IPS-18a (cell line): ENCODE measurements at regions not wholly inside any gene's neighbourhood (a gene's known extent, or its start where the extent isn't known, plus 50 kb on each side); places are given as distances from the start of the nearest gene placed in this dataset.
"Not testable (repeated sequence)": the region's sequence is repeated elsewhere in the genome, so short reads cannot be mapped to it uniquely, and the experiment has no call there.

Experiments used
- H3K27ac ChIP-seq: one replicate; pipeline ENCODE4 v1.5.1; 2013; ENCODE audit warnings: low read length
- H3K27me3 ChIP-seq: one replicate; pipeline ENCODE4 v1.6.1; 2013; ENCODE audit warnings: mild to moderate bottlenecking, low read length; ENCODE audit not compliant: control insufficient read depth, insufficient read depth
- H3K36me3 ChIP-seq: one replicate; pipeline ENCODE4 v1.6.1; 2013; ENCODE audit warnings: low read depth, low read length; ENCODE audit not compliant: control insufficient read depth
- H3K4me1 ChIP-seq: one replicate; pipeline ENCODE4 v1.6.1; 2013; ENCODE audit warnings: low read depth, low read length; ENCODE audit not compliant: control insufficient read depth
- H3K4me3 ChIP-seq: one replicate; pipeline ENCODE4 v1.5.1; 2013; ENCODE audit warnings: low read length
- H3K9ac ChIP-seq: one replicate; pipeline ENCODE4 v1.6.1; 2013; ENCODE audit warnings: mild to moderate bottlenecking, low read length, moderate library complexity
- H3K9me3 ChIP-seq: one replicate; pipeline ENCODE4 v1.6.1; 2013; ENCODE audit warnings: low read depth, low read length; ENCODE audit not compliant: control insufficient read depth

GRCh38 chr1:213693864-213694263, 293.9 kb upstream of the PROX1 start:
- H3K9me3 ChIP-seq: no peaks in the 10 kb centered on the region
- H3K4me1 ChIP-seq: no peaks in the 10 kb centered on the region

GRCh38 chr1:213697192-213697802, 290.5 kb upstream of the PROX1 start:
- no peaks in the 10 kb centered on the region for H3K27me3 ChIP-seq
- H3K9me3 ChIP-seq: no peaks in the 10 kb centered on the region
- no peaks in the 10 kb centered on the region for H3K4me1 ChIP-seq
- H3K27ac ChIP-seq: no peak overlapping the region
- no peak overlapping the region for H3K9ac ChIP-seq
- H3K4me3 ChIP-seq: no peak overlapping the region
- H3K36me3 ChIP-seq: no peaks in the 10 kb centered on the region

More at GRCh38 chr1:213693864-213694263, 293.9 kb upstream of the PROX1 start:
- no peaks in the 10 kb centered on the region for H3K27me3 ChIP-seq
- H3K36me3 ChIP-seq: no peaks in the 10 kb centered on the region
- no peak overlapping the region for H3K4me3 ChIP-seq
- H3K9ac ChIP-seq: no peak overlapping the region
- H3K27ac ChIP-seq: no peak overlapping the region

GRCh38 chr1:213698092-213698702, 289.6 kb upstream of the PROX1 start:
- Histone ChIP-seq H3K36me3 (no peaks in the 10 kb centered on the region), H3K27me3 (no peaks in the 10 kb centered on the region), H3K4me1 (no peaks in the 10 kb centered on the region), H3K9me3 (no peaks in the 10 kb centered on the region), H3K9ac (no peak overlapping the region), H3K27ac (no peak overlapping the region), H3K4me3 (no peak overlapping the region)

- Histone ChIP-seq H3K9ac (no peak overlapping the region), H3K4me3 (no peak overlapping the region), H3K4me1 (no peaks in the 10 kb centered on the region), H3K9me3 (no peaks in the 10 kb centered on the region), H3K27me3 (no peaks in the 10 kb centered on the region), H3K27ac (no peak overlapping the region), H3K36me3 (no peaks in the 10 kb centered on the region)
These were observed 285.1 kb upstream of the PROX1 start for GRCh38 chr1:213702703-213703102.

GRCh38 chr1:213704941-213705340, 282.8 kb upstream of the PROX1 start:
- H3K9ac ChIP-seq: no peak overlapping the region
- no peak overlapping the region for H3K27ac ChIP-seq
- H3K36me3 ChIP-seq: no peaks in the 10 kb centered on the region
- no peaks in the 10 kb centered on the region for H3K9me3 ChIP-seq
- H3K4me1 ChIP-seq: no peaks in the 10 kb centered on the region
- no peaks in the 10 kb centered on the region for H3K27me3 ChIP-seq
- no peak overlapping the region for H3K4me3 ChIP-seq

GRCh38 chr1:213711833-213712490, 275.8 kb upstream of the PROX1 start:
- not testable (repeated sequence) for H3K9me3 ChIP-seq, H3K36me3 ChIP-seq, H3K27ac ChIP-seq, H3K9ac ChIP-seq, H3K27me3 ChIP-seq, H3K4me1 ChIP-seq, H3K4me3 ChIP-seq

- Histone ChIP-seq H3K4me1 (no peaks in the 10 kb centered on the region), H3K4me3 (no peak overlapping the region), H3K9ac (no peak overlapping the region), H3K9me3 (no peaks in the 10 kb centered on the region), H3K27me3 (no peaks in the 10 kb centered on the region), H3K27ac (no peak overlapping the region), H3K36me3 (no peaks in the 10 kb centered on the region)
These were observed 273.1 kb upstream of the PROX1 start for GRCh38 chr1:213714645-213715044.

GRCh38 chr1:213715182-213715581, 272.6 kb upstream of the PROX1 start:
- Histone ChIP-seq H3K36me3 (no peaks in the 10 kb centered on the region), H3K9ac (no peak overlapping the region), H3K4me3 (no peak overlapping the region), H3K27ac (no peak overlapping the region), H3K9me3 (no peaks in the 10 kb centered on the region), H3K4me1 (no peaks in the 10 kb centered on the region), H3K27me3 (no peaks in the 10 kb centered on the region)

- Histone ChIP-seq H3K27ac (no peak overlapping the region), H3K27me3 (no peaks in the 10 kb centered on the region), H3K4me1 (peaks cover 4% of the 10 kb centered on the region), H3K4me3 (no peak overlapping the region), H3K9ac (no peak overlapping the region), H3K9me3 (no peaks in the 10 kb centered on the region), H3K36me3 (no peaks in the 10 kb centered on the region)
These were observed 268.3 kb upstream of the PROX1 start for GRCh38 chr1:213719462-213719861.

- Histone ChIP-seq H3K36me3 (no peaks in the 10 kb centered on the region), H3K4me1 (peaks cover 4% of the 10 kb centered on the region), H3K9me3 (no peaks in the 10 kb centered on the region), H3K4me3 (no peak overlapping the region), H3K9ac (no peak overlapping the region), H3K27ac (no peak overlapping the region), H3K27me3 (no peaks in the 10 kb centered on the region)
These were observed 267.7 kb upstream of the PROX1 start for GRCh38 chr1:213720032-213720431.

GRCh38 chr1:213723187-213723586, 264.6 kb upstream of the PROX1 start:
- H3K36me3 ChIP-seq: no peaks in the 10 kb centered on the region
- H3K27me3 ChIP-seq: no peaks in the 10 kb centered on the region
- H3K4me3 ChIP-seq: no peak overlapping the region
- no peak overlapping the region for H3K9ac ChIP-seq
- peaks cover 4% of the 10 kb centered on the region for H3K4me1 ChIP-seq
- H3K27ac ChIP-seq: no peak overlapping the region
- H3K9me3 ChIP-seq: no peaks in the 10 kb centered on the region
